SU-DHL-6 (cell line): ENCODE measurements at regions not wholly inside any gene's neighbourhood (a gene's known extent, or its start where the extent isn't known, plus 50 kb on each side); places are given as distances from the start of the nearest gene placed in this dataset.

Source experiments
- H2AFZ ChIP-seq: fragments of 200-600 bp; sonication (generic); 2 replicates; pipeline ENCODE4 v1.6.1; 2014; ENCODE audit warnings: low read depth, mild to moderate bottlenecking, moderate library complexity, mixed read lengths, antibody characterized with exemption, low read length; ENCODE audit not compliant: severe bottlenecking
- H3F3A ChIP-seq: fragments of 200-600 bp; shearing (Covaris generic); 2 replicates; pipeline ENCODE4 v1.6.0; 2016; ENCODE audit warnings: antibody characterized with exemption, mild to moderate bottlenecking; ENCODE audit not compliant: insufficient read depth
- H3K27ac ChIP-seq: fragments of 200-600 bp; sonication (generic); 2 replicates; pipeline ENCODE4 v1.5.1; 2016; ENCODE audit warnings: low read depth, mild to moderate bottlenecking, low read length, moderate library complexity, mixed read lengths
- H3K27me3 ChIP-seq: fragments of 200-600 bp; sonication (generic), shearing (Covaris generic); 2 replicates; pipeline ENCODE4 v1.6.0; 2014; ENCODE audit warnings: mild to moderate bottlenecking, low read length
- H3K36me3 ChIP-seq: fragments of 200-600 bp; sonication (generic); 2 replicates; pipeline ENCODE4 v1.6.1; 2014; ENCODE audit warnings: mild to moderate bottlenecking, low read length, mixed read lengths
- H3K4me2 ChIP-seq: fragments of 300-600, 200-600 bp; shearing (Covaris generic), sonication (generic); 2 replicates; pipeline ENCODE4 v1.6.0; 2014; ENCODE audit warnings: low read length, low read depth, mild to moderate bottlenecking; ENCODE audit not compliant: poor library complexity, severe bottlenecking
- H3K4me3 ChIP-seq: fragments of 200-600 bp; sonication (generic); 2 replicates; pipeline ENCODE4 v1.5.1; 2014; ENCODE audit warnings: antibody characterized with exemption, low read length, mild to moderate bottlenecking, mixed read lengths; ENCODE audit not compliant: insufficient read depth, poor library complexity, severe bottlenecking
- H3K79me2 ChIP-seq: fragments of 200-600 bp; sonication (generic); 2 replicates; pipeline ENCODE4 v1.6.1; 2014; ENCODE audit warnings: mild to moderate bottlenecking, low read length, moderate library complexity; ENCODE audit not compliant: insufficient read depth
- H3K9ac ChIP-seq: fragments of 200-600 bp; sonication (generic); 2 replicates; pipeline ENCODE4 v1.7.0; 2014; ENCODE audit warnings: mild to moderate bottlenecking, low read length
- H3K9me2 ChIP-seq: fragments of 200-600 bp; sonication (generic); replicated peaks from 2 replicates; pipeline ENCODE4 v1.6.1; 2014; ENCODE audit warnings: low read length; ENCODE audit not compliant: insufficient read depth
- H3K9me3 ChIP-seq: fragments of 200-600 bp; sonication (generic); 2 replicates; pipeline ENCODE4 v1.6.1; 2014; ENCODE audit warnings: low read length, mixed read lengths; ENCODE audit not compliant: insufficient read depth
- H4K20me1 ChIP-seq: fragments of 200-600 bp; sonication (generic); 2 replicates; pipeline ENCODE4 v1.6.1; 2014; ENCODE audit warnings: low read depth, mild to moderate bottlenecking, antibody characterized with exemption, low read length, moderate library complexity, mixed read lengths
- CTCF ChIP-seq: fragments of 200-600 bp; sonication (generic); IDR thresholded peaks from one replicate; pipeline ENCODE4 v1.5.1; 2017; ENCODE audit warnings: antibody characterized with exemption, mild to moderate bottlenecking, low read length, moderate library complexity; ENCODE audit not compliant: insufficient read depth, poor library complexity, severe bottlenecking
- EZH2phosphoT487 ChIP-seq: fragments of 200-600 bp; sonication (generic), shearing (Covaris generic); conservative IDR thresholded peaks from 2 replicates; pipeline ENCODE4 v1.6.1; 2018; ENCODE audit warnings: mild to moderate bottlenecking, antibody characterized with exemption, low read length, moderate library complexity, mixed read lengths

- TF ChIP-seq CTCF (no peak), EZH2phosphoT487 (no peak)
- H3K79me2 ChIP-seq: no peaks in the 10 kb centered on the region
- no peak overlapping the region for H2AFZ ChIP-seq
- no peaks in the 10 kb centered on the region for H3K27me3 ChIP-seq
- H3K36me3 ChIP-seq: no peaks in the 10 kb centered on the region
- H3K4me2 ChIP-seq: no peak overlapping the region
- no peaks in the 10 kb centered on the region for H3K9me2 ChIP-seq
- H3K27ac ChIP-seq: no peak overlapping the region
- no peaks in the 10 kb centered on the region for H4K20me1 ChIP-seq
- H3K9ac ChIP-seq: no peak overlapping the region
- H3K9me3 ChIP-seq: no peaks in the 10 kb centered on the region
- H3F3A ChIP-seq: no peaks in the 10 kb centered on the region
- no peak overlapping the region for H3K4me3 ChIP-seq
Observed at GRCh38 chr14:81632157-81632556, 98.5 kb upstream of the SEL1L start.

GRCh38 chr14:81633496-81633895 is 99.8 kb upstream of the SEL1L start:
- no peaks in the 10 kb centered on the region for H3F3A ChIP-seq

GRCh38 chr14:81637639-81638038 is 104.0 kb upstream of the SEL1L start:
- TF ChIP-seq EZH2phosphoT487 (no peak), CTCF (no peak)
- H3K36me3 ChIP-seq: no peaks in the 10 kb centered on the region
- H3K4me3 ChIP-seq: no peak overlapping the region

More at GRCh38 chr14:81633496-81633895, 99.8 kb upstream of the SEL1L start:
- H4K20me1 ChIP-seq: no peaks in the 10 kb centered on the region
- H3K27ac ChIP-seq: no peak overlapping the region
- H3K9ac ChIP-seq: no peak overlapping the region
- no peak overlapping the region for H3K4me3 ChIP-seq
- H3K36me3 ChIP-seq: no peaks in the 10 kb centered on the region
- no peaks in the 10 kb centered on the region for H3K79me2 ChIP-seq
- no peaks in the 10 kb centered on the region for H3K9me2 ChIP-seq
- H2AFZ ChIP-seq: no peak overlapping the region
- no peaks in the 10 kb centered on the region for H3K27me3 ChIP-seq
- no peaks in the 10 kb centered on the region for H3K9me3 ChIP-seq
- H3K4me2 ChIP-seq: no peak overlapping the region
- TF ChIP-seq EZH2phosphoT487 (no peak), CTCF (no peak)

More at GRCh38 chr14:81637639-81638038, 104.0 kb upstream of the SEL1L start:
- H3K79me2 ChIP-seq: no peaks in the 10 kb centered on the region
- H3K4me2 ChIP-seq: no peak overlapping the region
- H4K20me1 ChIP-seq: no peaks in the 10 kb centered on the region
- H3K27ac ChIP-seq: no peak overlapping the region
- H3K9me2 ChIP-seq: no peaks in the 10 kb centered on the region
- no peaks in the 10 kb centered on the region for H3K27me3 ChIP-seq
- no peaks in the 10 kb centered on the region for H3F3A ChIP-seq
- no peaks in the 10 kb centered on the region for H3K9me3 ChIP-seq
- H2AFZ ChIP-seq: no peak overlapping the region
- H3K9ac ChIP-seq: no peak overlapping the region
